Activated CD8-positive, alpha-beta memory T cell treated with anti-CD3 and anti-CD28 coated beads, Interleukin-2, amount 50 U/mL, for 48 hours (primary cell): ENCODE measurements at regions not wholly inside any gene's neighbourhood (a gene's known extent, or its start where the extent isn't known, plus 50 kb on each side); places are given as distances from the start of the nearest gene placed in this dataset.
"Not testable (repeated sequence)": the region's sequence is repeated elsewhere in the genome, so short reads cannot be mapped to it uniquely, and the experiment has no call there.

Source experiments
- DNase-seq: peaks from one replicate; pipeline ENCODE4 v3.0.0-alpha.2; 2020

DNA sequence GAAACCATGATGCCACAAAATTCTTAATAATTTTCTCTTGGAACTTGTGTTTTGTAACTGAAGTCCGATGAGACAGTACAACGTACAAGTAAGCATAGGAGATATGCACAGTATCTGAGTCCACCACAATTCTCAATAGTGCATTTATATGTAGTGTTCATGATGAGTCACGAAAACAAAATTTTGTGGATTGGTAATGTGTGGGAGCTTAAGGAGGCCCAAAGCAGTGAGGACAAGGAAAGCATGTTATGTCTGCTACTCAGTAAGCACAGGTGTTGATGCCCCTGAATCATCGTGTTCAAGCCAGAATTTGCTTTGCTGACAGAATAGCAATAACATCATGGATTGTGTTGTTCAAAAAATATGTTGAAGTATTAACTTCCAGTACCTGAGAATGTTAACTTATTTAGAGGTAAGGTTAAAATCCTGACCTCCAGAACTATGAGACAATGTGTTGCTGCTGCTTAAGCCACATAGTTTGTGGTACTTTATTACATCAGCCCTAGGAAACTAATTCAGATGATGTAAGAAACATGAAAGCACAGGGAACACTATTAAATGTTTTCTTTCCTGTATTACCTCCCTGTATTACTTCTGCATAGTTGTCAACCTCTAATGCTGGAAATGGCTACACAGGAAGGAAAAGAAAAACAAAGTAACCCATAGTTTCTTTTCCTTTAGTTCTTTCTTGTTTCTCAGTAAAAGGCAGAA, 201.3 kb downstream of the SLITRK6 start:
- DNase-seq, result no peak

DNA sequence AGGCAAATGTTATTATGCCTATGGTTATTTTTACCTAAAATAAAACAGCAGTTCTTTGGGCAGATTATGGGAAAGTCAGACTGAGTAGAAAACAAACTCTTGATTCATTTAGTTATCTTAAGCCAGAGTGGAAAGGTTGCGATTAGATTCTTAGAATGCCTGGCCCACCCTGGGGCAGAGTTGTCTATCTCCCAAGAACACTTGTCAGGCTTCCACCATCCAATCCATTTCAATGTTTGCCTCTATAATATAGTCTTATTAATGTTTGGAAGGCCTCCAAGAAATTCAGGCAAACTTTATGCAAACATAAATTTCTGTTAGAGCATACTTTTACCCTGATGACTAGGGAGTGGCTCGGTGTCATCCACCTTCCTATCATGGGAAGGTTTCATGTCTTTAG, 207.0 kb downstream of the SLITRK6 start:
- no peak for DNase-seq

GRCh38 chr13:85590231-85590931, 208.8 kb downstream of the SLITRK6 start:
- no peak for DNase-seq

DNA sequence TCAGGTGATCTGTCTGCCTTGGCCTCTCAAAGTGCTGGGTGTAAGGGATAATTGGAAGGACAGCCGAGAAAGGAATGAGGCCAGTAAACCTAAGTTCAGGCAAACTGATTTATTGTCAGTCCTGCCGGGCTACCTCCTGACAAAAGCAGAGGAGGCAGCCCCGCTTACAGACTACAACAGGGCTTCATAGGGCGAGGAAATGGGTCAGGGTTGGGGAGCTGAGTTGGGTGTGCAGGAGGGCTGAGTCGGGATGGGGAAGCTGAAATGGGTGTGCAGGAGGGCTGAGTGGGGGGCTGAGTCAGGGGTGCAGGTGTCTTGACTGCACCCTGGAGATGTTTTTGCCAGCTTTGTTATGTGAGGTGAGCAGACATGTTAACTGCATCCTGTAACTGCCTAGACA, 210.2 kb downstream of the SLITRK6 start:
- no peak for DNase-seq

- DNase-seq, result no peak
These were observed 210.9 kb downstream of the SLITRK6 start for GRCh38 chr13:85588359-85588758.

GRCh38 chr13:85586856-85587255, 212.4 kb downstream of the SLITRK6 start:
- no peak for DNase-seq

GRCh38 chr13:85586422-85586831, 212.8 kb downstream of the SLITRK6 start:
- no peak for DNase-seq

DNA sequence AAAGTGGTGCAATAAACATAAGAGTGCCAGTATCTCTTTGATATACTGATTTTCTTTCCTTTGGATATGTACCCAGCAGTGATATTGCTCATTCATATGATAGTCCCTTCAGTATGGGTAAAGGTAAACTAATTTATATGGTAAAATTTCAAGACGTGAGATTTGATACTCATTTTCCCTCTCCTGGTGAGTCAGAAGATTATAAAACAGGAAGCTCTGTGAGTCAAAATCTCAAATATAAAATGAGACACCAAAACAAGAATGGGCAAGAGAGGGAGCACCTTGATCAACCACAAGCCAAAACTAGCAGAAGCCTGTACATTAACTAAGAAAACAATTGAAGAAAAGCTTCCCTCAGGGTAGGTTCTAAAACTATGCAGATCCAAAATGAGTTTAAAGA, 216.3 kb downstream of the SLITRK6 start:
- DNase-seq, result no peak

GRCh38 chr13:85575110-85575509, 224.1 kb downstream of the SLITRK6 start:
- no peak for DNase-seq

DNA sequence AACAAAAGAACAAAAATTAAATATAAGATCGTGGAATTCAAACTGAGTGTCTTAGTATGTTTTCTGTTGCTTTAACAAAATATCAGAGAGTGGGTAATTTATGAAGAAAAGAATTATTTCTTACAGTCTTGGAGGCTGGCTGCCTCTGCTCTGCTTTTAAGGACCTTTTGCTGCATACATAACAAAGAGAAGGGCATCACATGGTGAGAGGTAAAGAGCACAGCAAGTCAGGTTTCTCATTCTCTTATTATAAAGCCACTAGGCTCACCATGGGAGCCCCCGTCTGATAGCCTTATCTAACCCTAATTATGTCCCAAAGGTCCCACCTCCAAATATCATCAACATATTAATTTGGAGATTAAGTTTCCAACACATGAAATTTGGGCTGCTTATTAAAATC, 231.3 kb downstream of the SLITRK6 start:
- DNase-seq, result no peak

DNA sequence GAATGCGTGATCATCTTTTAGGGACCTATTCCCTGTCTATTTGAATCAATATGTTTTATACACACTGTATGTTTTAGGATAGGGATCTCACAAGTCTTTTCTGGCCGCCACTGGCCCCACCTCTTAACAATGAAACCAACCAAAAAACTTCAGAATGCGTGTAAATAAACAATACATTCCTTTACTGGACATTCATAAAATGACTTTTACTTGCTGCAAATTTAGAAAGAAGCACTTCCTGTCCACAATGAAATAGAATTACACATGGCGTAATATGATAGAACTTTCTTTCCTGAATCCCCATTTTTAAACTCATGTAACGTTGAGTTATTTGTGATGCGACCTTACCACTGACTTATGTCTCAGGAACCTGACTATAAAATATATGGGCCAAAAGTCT, 233.6 kb downstream of the SLITRK6 start:
- DNase-seq, result no peak

- DNase-seq, result no peak
These were observed 234.6 kb downstream of the SLITRK6 start for GRCh38 chr13:85564598-85564997.

DNA sequence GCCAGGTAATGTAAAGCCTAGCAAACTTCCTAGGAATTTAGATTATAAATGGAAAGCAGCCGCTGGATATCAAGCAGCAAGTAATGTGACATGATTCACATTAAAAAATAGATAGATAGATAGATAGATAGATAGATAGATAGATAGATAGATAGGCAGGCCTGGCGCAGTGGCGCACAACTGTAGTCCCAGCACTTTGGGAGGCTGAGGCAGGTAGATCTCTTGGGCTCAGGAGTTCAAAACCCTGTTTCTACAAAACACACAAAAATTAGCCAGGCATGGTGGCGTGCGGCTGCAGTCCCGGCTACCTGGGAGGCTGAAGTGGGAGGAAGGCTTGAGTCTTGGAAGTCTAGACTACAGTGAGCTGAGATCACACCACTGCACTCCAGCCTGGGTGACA, 236.9 kb downstream of the SLITRK6 start:
- DNase-seq, result no peak

DNA sequence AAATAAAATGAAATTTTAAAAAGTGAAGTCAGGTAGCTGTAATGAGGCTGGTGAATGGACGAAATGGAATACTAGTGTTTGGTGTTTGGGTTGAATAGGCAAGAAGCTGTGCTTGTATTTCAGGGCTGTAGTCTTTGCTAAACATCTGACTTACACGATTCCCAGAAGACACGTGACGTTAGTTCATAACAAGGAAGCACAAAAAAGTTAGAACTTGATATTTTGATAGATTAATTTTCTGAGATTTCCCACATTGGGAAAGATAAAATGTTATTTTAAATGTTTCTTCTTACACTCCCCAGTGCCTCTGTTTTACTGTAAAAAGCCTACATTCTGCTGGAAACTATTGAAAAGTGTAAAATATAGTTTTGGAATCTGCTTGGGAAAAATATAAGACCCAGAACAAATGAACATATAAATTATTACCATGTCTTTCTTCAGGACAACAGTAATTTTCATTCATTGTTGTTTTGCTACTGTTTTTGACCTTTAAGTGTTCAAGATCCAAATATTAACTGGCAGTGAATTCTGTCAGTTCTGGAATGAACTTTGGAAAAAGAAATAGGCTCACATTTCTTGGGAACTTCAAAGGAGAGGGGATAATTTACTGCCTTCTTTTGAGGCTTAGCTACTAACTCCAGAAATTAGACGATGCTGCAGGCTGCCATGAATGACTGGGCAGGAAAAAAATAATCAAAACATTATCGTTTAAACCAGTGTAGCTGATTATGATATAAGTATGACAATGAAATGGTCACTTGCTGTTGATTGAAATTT, 241.3 kb downstream of the SLITRK6 start:
- no peak for DNase-seq

- DNase-seq, result no peak
These were observed 248.2 kb downstream of the SLITRK6 start for GRCh38 chr13:85551012-85551411.

- DNase-seq, result no peak
These were observed 249.4 kb downstream of the SLITRK6 start for GRCh38 chr13:85549819-85550218.

DNA sequence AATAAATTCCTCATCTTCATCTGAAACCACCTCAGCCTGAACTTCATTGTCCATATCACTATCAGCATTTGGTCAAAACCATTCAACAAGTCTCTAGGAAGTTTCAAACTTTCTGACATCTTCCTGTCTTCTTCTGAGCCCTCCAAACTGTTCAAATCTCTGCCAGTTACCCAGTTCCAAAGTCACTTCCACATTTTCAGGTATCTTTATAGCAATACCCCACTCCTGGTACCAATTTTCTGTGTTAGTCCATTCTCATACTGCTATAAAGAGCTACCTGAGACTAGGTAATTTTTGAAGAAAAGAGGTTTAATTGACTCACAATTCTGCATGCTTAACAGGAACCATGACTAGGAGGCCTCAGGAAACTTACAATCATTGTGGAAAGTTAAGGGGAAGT, 250.4 kb downstream of the SLITRK6 start:
- not testable (repeated sequence) for DNase-seq

DNA sequence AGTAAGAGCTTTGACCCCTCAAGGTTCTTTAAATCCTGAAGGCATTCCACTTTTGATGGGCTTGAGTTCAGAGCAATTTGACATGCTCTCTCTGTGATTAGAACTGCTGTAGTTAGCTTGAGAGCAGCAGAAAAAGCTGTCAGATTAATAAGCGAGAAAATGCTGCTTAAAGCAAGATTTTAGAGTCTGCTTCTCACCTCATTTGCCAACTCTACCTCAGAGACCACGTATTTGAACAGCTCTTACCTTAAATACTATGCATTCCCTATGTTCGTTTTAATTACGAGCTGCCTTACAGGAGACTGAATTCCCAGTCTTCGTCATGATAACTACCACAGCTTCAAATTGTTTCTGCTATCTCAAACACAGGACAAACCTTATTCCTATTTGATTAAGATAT, 253.4 kb downstream of the SLITRK6 start:
- no peak for DNase-seq

GRCh38 chr13:85544756-85545155, 254.5 kb downstream of the SLITRK6 start:
- no peak for DNase-seq

DNA sequence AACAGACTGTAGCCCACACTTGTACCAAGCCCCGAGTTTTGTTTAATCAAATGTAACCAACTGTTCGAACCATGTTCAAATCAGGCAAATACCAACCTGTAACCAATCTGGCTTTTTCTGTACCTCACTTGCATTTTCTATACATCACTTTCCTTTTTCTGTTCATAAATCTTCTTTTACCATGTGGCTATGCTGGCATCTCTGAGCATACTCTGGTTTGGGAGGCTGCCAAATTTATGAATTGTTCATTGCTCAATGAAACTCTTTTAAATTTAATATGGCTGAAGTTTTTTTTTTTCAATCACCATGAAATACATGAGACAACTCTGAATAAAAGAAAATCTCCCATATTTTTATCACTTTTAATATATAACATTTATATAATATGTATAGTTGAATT, 256.1 kb downstream of the SLITRK6 start:
- DNase-seq, result no peak

- no peak for DNase-seq
These were observed 257.7 kb downstream of the SLITRK6 start for GRCh38 chr13:85541476-85541875.

GRCh38 chr13:85538957-85539356, 260.3 kb downstream of the SLITRK6 start:
- no peak for DNase-seq

- no peak for DNase-seq
These were observed 261.6 kb downstream of the SLITRK6 start for GRCh38 chr13:85537601-85538000.

GRCh38 chr13:85536706-85537105, 262.5 kb downstream of the SLITRK6 start:
- DNase-seq, result no peak
